HEK293T (cell line): ENCODE measurements at regions not wholly inside any gene's neighbourhood (a gene's known extent, or its start where the extent isn't known, plus 50 kb on each side); places are given as distances from the start of the nearest gene placed in this dataset.

Experiments used
- BHLHE40 ChIP-seq: fragments of 450-650 bp; IDR thresholded peaks from 2 replicates; pipeline ENCODE4 v1.6.1; 2016; ENCODE audit warnings: mild to moderate bottlenecking, moderate library complexity, borderline replicate concordance
- CTBP1 ChIP-seq: fragments of 450-650 bp; IDR thresholded peaks from 2 replicates; pipeline ENCODE4 v1.6.1; 2016; ENCODE audit warnings: borderline replicate concordance
- ELF4 ChIP-seq: fragments of 450-650 bp; IDR thresholded peaks from 2 replicates; pipeline ENCODE4 v1.6.1; 2017; ENCODE audit warnings: antibody characterized with exemption
- FOXA1 ChIP-seq: fragments of 450-650 bp; IDR thresholded peaks from 2 replicates; pipeline ENCODE4 v1.6.1; 2016; ENCODE audit warnings: mild to moderate bottlenecking
- FOXK2 ChIP-seq: fragments of 450-650 bp; IDR thresholded peaks from 2 replicates; pipeline ENCODE4 v1.6.1; 2016; ENCODE audit warnings: mild to moderate bottlenecking
- FOXM1 ChIP-seq: fragments of 450-650 bp; IDR thresholded peaks from 2 replicates; pipeline ENCODE4 v1.6.1; 2017; ENCODE audit warnings: mild to moderate bottlenecking, borderline replicate concordance
- L3MBTL2 ChIP-seq: fragments of 450-650 bp; conservative IDR thresholded peaks from 2 replicates; pipeline ENCODE4 v1.6.1; 2016; ENCODE audit warnings: mild to moderate bottlenecking
- LEF1 ChIP-seq: fragments of 450-650 bp; IDR thresholded peaks from 2 replicates; pipeline ENCODE4 v1.6.1; 2017; ENCODE audit warnings: mild to moderate bottlenecking, borderline replicate concordance
- NFRKB ChIP-seq: fragments of 450-650 bp; IDR thresholded peaks from 2 replicates; pipeline ENCODE4 v1.6.1; 2016; ENCODE audit warnings: mild to moderate bottlenecking, moderate library complexity
- SP1 ChIP-seq: fragments of 450-650 bp; IDR thresholded peaks from 2 replicates; pipeline ENCODE4 v1.6.1; 2017
- SUZ12 ChIP-seq: fragments of 450-650 bp; IDR thresholded peaks from 2 replicates; pipeline ENCODE4 v1.6.1; 2016; ENCODE audit warnings: mild to moderate bottlenecking
- TF ChIP-seq, protein P1 (sequence below): fragments of 450-650 bp; IDR thresholded peaks from 2 replicates; pipeline ENCODE4 v1.6.1; 2016

DNA sequence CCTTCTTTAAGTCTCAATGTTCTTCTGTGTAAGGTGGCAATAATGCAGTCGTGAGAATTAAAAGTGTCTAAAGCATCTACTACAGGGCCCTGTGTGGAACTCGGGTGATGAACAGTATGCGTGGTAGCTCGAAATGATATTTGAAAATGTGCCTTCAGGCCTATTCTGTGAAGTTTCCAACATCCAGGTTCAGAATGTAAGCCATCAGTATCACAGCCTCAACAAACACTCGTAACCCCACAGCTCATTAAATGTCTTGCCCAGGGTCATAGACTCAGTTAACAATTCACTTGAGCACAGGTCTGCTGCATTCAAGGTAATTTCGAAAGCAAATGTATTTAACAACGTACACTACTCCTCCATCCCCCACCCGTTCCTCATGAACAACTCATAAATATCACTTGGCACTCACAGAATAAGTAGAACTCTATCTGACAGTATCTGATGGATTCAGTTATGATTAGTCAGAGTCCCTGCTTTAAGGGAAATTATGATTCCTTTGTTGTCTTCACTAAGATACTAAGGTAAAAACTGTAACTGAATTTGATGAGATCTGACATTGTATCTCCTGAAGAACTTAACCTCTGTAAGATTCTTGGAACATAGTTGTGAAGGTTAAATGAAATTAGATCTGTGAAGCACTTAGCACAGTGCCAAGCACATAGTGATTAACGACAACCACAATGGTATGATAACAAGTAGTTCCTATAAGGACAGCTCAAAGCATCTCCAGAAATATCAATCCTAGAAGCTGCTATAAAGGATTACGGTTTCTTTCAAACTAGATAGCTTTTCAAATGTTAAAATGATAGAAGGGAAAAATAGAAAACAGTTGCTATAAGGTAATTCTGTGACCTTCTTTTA is 642.3 kb downstream of the TBL1XR1 start:
- TF ChIP-seq FOXK2 (no peak), NFRKB (no peak), FOXM1 (no peak), BHLHE40 (no peak), SUZ12 (no peak), ELF4 (no peak), LEF1 (no peak), SP1 (no peak), FOXA1 (no peak), CTBP1 (no peak), L3MBTL2 (no peak)
- TF ChIP-seq, protein P1, sequence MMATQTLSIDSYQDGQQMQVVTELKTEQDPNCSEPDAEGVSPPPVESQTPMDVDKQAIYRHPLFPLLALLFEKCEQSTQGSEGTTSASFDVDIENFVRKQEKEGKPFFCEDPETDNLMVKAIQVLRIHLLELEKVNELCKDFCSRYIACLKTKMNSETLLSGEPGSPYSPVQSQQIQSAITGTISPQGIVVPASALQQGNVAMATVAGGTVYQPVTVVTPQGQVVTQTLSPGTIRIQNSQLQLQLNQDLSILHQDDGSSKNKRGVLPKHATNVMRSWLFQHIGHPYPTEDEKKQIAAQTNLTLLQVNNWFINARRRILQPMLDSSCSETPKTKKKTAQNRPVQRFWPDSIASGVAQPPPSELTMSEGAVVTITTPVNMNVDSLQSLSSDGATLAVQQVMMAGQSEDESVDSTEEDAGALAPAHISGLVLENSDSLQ = no peak
